Natural killer cell (primary cell): ENCODE measurements at regions not wholly inside any gene's neighbourhood (a gene's known extent, or its start where the extent isn't known, plus 50 kb on each side); places are given as distances from the start of the nearest gene placed in this dataset.
A peak's percentile ranks its signal among the peaks of the same experiment; 100 is the strongest.

Experiments used
- ATAC-seq, 3 donors: fragments of 150-1000 bp in 2 of 3; fragments of 200-7000 bp in 1 of 3; cut with Tn5 transposase; 1 replicate in 1 of 3; 2 replicates in 2 of 3; pipeline ENCODE4 v1.10.0; 2021; ENCODE audit warnings: mild to moderate bottlenecking in 2 of 3, moderate library complexity in 2 of 3
- DNase-seq, 2 donors: peaks; one replicate each; pipeline versions ENCODE4 v3.0.0 to v3.0.0-alpha.2; 2013 to 2021; ENCODE audit warnings: mixed read lengths in 1 of 2
- H3K27ac ChIP-seq: one replicate; pipeline ENCODE4 v1.5.1; 2013; ENCODE audit warnings: mild to moderate bottlenecking, low read length
- H3K27me3 ChIP-seq: one replicate; pipeline ENCODE4 v1.6.1; 2013; ENCODE audit warnings: low read length; ENCODE audit not compliant: control insufficient read depth, insufficient read depth
- H3K36me3 ChIP-seq: one replicate; pipeline ENCODE4 v1.6.1; 2013; ENCODE audit warnings: low read length; ENCODE audit not compliant: control insufficient read depth, insufficient read depth
- H3K4me1 ChIP-seq: one replicate; pipeline ENCODE4 v1.6.1; 2013; ENCODE audit warnings: low read length; ENCODE audit not compliant: control insufficient read depth, insufficient read depth
- H3K4me3 ChIP-seq: one replicate; pipeline ENCODE4 v1.5.1; 2013; ENCODE audit warnings: low read length
- H3K9me3 ChIP-seq: one replicate; pipeline ENCODE4 v1.6.1; 2013; ENCODE audit warnings: low read length; ENCODE audit not compliant: control insufficient read depth, insufficient read depth
- H3K27ac Mint-ChIP-seq, 2 donors: one replicate each; pipeline ENCODE4 v1.8.0; 2022; ENCODE audit warnings: mild to moderate bottlenecking in 2 of 2, mixed read lengths in 2 of 2, moderate library complexity in 1 of 2
- H3K27me3 Mint-ChIP-seq, 2 donors: one replicate each; pipeline ENCODE4 v1.8.0; 2022; ENCODE audit warnings: low read depth in 2 of 2, mixed read lengths in 2 of 2
- H3K36me3 Mint-ChIP-seq: one replicate; pipeline ENCODE4 v1.8.0; 2022; ENCODE audit warnings: mixed read lengths
- H3K4me1 Mint-ChIP-seq, 2 donors: one replicate each; pipeline ENCODE4 v1.8.0; 2022; ENCODE audit warnings: mixed read lengths in 2 of 2
- H3K4me3 Mint-ChIP-seq: one replicate; pipeline ENCODE4 v1.8.0; 2022; ENCODE audit warnings: mild to moderate bottlenecking, moderate library complexity, mixed read lengths
- H3K9me3 Mint-ChIP-seq, 2 donors: one replicate each; pipeline ENCODE4 v1.8.0; 2022; ENCODE audit warnings: mixed read lengths in 2 of 2
- WGBS: methylation state at CpG from one replicate; pipeline ENCODE4 v1.1.7; 2013; ENCODE audit warnings: missing lambda C conversion rate; ENCODE audit not compliant: insufficient coverage; 5-methylcytosine and 5-hydroxymethylcytosine counted together
- intact Hi-C: fragments of 100-400 bp; cut with micrococcal nuclease; formaldehyde crosslinking; loops from one replicate; pipeline ENCODE4 v1.14.2; 2022
- TF ChIP-seq, protein P1 (sequence below): fragments of 200-600 bp; IDR thresholded peaks from one replicate; pipeline ENCODE4 v1.8.0; 2022; ENCODE audit warnings: antibody characterized with exemption

DNA sequence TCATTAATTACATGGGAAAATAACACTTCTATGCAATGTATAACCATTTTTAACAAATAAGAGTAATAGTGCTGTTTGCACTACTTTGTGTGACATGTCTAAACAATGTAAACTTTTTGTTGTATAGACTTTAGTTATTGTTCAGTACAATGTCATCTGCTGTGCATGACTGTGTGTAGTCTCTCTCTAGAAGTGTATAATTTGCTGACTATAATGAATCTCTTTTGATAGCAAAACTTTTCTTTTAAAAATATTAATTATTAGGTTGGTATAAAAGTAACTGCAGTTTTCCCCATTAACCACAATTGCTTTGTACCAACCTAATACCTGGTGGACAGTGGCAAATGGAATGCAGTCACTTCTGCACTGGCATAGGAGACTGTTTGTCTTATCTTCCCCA lies 124.2 kb upstream of the SGK1 start:
- Histone ChIP-seq H3K27ac (no peak overlapping the region), H3K4me1 (no peaks in the 10 kb centered on the region), H3K4me3 (no peak overlapping the region), H3K9me3 (no peaks in the 10 kb centered on the region), H3K36me3 (no peaks in the 10 kb centered on the region), H3K27me3 (no peaks in the 10 kb centered on the region)
- no peak for ATAC-seq
- intact Hi-C loops = no loop called here
- Mint-ChIP-seq H3K27ac (no peak overlapping the region), H3K4me3 (no peak overlapping the region), H3K4me1 (no peaks in the 10 kb centered on the region), H3K27me3 (no peaks in the 10 kb centered on the region), H3K9me3 (no peaks in the 10 kb centered on the region), H3K36me3 (no peaks in the 10 kb centered on the region)
- no peak for DNase-seq
- TF ChIP-seq, protein P1, sequence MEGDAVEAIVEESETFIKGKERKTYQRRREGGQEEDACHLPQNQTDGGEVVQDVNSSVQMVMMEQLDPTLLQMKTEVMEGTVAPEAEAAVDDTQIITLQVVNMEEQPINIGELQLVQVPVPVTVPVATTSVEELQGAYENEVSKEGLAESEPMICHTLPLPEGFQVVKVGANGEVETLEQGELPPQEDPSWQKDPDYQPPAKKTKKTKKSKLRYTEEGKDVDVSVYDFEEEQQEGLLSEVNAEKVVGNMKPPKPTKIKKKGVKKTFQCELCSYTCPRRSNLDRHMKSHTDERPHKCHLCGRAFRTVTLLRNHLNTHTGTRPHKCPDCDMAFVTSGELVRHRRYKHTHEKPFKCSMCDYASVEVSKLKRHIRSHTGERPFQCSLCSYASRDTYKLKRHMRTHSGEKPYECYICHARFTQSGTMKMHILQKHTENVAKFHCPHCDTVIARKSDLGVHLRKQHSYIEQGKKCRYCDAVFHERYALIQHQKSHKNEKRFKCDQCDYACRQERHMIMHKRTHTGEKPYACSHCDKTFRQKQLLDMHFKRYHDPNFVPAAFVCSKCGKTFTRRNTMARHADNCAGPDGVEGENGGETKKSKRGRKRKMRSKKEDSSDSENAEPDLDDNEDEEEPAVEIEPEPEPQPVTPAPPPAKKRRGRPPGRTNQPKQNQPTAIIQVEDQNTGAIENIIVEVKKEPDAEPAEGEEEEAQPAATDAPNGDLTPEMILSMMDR = no peak

DNA sequence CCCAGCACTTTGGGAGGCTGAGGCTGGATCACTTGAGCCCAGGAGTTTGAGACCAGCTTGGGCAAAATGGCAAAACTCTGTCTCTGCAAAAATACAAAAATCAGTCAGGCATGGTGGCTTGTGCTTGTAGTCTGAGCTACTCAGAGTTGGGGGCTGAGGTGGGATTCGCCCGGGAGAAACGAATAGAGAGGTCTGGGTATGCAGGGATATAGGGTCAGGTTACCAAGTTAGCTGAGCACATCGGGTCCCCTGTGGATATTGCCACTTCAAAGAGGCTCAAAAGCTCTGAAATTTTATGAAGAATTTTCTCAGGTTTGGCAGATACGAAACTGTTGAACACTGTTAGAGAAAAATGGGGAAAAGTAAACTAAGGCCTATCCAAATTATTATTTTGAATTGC lies 120.9 kb upstream of the SGK1 start:
- intact Hi-C loops = no loop called here
- Mint-ChIP-seq H3K27me3 (no peaks in the 10 kb centered on the region), H3K9me3 (no peaks in the 10 kb centered on the region), H3K27ac (no peak overlapping the region), H3K4me1 (no peaks in the 10 kb centered on the region), H3K4me3 (no peak overlapping the region), H3K36me3 (no peaks in the 10 kb centered on the region)
- no peaks in the 10 kb centered on the region for H3K36me3 ChIP-seq
- peaks cover 3% of the 10 kb centered on the region for H3K4me1 ChIP-seq
- 95% methylated on average over 5 of the region's 5 CpGs for WGBS
- H3K4me3 ChIP-seq = no peak overlapping the region
- no peaks in the 10 kb centered on the region for H3K9me3 ChIP-seq
- H3K27me3 ChIP-seq = no peaks in the 10 kb centered on the region
- no peak for DNase-seq
- TF ChIP-seq, protein P1 = no peak
- H3K27ac ChIP-seq = no peak overlapping the region
- ATAC-seq = no peak

DNA sequence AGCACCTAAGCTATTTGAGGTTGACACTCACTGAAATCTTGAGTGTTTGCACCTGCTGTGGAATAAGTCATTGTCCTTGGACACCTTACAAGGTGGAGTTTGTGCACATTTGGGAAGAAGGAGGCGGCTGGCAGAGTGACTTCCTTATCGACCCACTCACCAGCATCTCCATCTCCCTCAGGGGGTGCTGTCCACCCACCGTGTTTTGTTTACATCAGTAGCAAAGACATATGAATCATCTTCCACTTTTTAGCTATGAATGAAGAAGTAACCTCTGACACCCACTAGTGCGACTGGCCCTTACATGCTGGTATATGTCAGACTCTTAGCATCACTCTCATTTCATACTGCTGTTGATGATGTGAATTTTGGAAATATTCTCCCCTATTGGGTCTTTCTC lies 119.5 kb upstream of the SGK1 start:
- Histone ChIP-seq H3K9me3 (no peaks in the 10 kb centered on the region), H3K27me3 (no peaks in the 10 kb centered on the region), H3K4me1 (peaks cover 3% of the 10 kb centered on the region), H3K27ac (peak overlapping the region; percentile 35), H3K36me3 (no peaks in the 10 kb centered on the region), H3K4me3 (no peak overlapping the region)
- H3K4me1 Mint-ChIP-seq = no peaks in the 10 kb centered on the region
- DNase-seq (peak in 1 of 2 donors; percentile 19), ATAC-seq (peak in 1 of 3 donors; percentile 43)
- 56% methylated on average over 3 of the region's 4 CpGs for WGBS
- TF ChIP-seq, protein P1 = no peak
- H3K9me3 Mint-ChIP-seq = no peaks in the 10 kb centered on the region
- H3K27me3 Mint-ChIP-seq = no peaks in the 10 kb centered on the region
- H3K4me3 Mint-ChIP-seq = no peak overlapping the region
- H3K36me3 Mint-ChIP-seq = no peaks in the 10 kb centered on the region
- intact Hi-C loops = no loop called here
- no peak overlapping the region for H3K27ac Mint-ChIP-seq

DNA sequence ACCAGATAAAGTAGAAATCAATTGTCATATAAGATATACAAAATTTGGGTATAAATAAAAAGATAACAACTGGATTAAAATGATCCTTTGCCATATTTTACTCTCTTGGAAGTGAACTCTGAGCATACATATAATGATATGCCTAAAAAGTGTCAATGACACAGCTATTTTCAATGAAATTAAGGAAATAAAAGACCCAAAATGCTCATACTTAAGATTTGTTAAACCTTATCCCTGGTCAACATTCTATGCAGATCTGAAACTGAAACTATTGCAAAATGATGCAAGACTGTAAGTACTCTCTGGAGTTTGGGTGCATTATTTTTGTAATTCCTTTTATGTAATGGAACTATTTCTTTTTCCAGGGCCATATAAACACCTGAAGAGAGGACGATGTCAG lies 119.0 kb upstream of the SGK1 start:
- no peaks in the 10 kb centered on the region for H3K36me3 ChIP-seq
- H3K4me3 Mint-ChIP-seq = no peak overlapping the region
- H3K9me3 ChIP-seq = no peaks in the 10 kb centered on the region
- no peak for DNase-seq
- no peaks in the 10 kb centered on the region for H3K9me3 Mint-ChIP-seq
- H3K27ac Mint-ChIP-seq = no peak overlapping the region
- WGBS = 72% methylated on average over 1 of the region's 1 CpG
- H3K27me3 Mint-ChIP-seq = no peaks in the 10 kb centered on the region
- no peak overlapping the region for H3K4me3 ChIP-seq
- no peaks in the 10 kb centered on the region for H3K4me1 Mint-ChIP-seq
- TF ChIP-seq, protein P1 = no peak
- intact Hi-C loops = no loop called here
- peak in 1 of 3 donors; percentile 17 for ATAC-seq
- peak overlapping the region; percentile 35 for H3K27ac ChIP-seq
- H3K27me3 ChIP-seq = no peaks in the 10 kb centered on the region
- no peaks in the 10 kb centered on the region for H3K36me3 Mint-ChIP-seq
- H3K4me1 ChIP-seq = peaks cover 3% of the 10 kb centered on the region
